Cardiac septum (tissue), 1 donor: ENCODE measurements at regions not wholly inside any gene's neighbourhood (a gene's known extent, or its start where the extent isn't known, plus 50 kb on each side); places are given as distances from the start of the nearest gene placed in this dataset.
"Not testable (repeated sequence)": the region's sequence is repeated elsewhere in the genome, so short reads cannot be mapped to it uniquely, and the experiment has no call there.

Source experiments
- DNase-seq: peaks from one replicate; pipeline ENCODE4 v3.0.0-alpha.2; 2020; ENCODE audit warnings: low spot score
- intact Hi-C: fragments of 100-400 bp; cut with DNase I; formaldehyde crosslinking; loops from one replicate; pipeline ENCODE4 v1.14.0; 2022
- donor health status: DM: no; HTN: no; CAD: no.

DNA sequence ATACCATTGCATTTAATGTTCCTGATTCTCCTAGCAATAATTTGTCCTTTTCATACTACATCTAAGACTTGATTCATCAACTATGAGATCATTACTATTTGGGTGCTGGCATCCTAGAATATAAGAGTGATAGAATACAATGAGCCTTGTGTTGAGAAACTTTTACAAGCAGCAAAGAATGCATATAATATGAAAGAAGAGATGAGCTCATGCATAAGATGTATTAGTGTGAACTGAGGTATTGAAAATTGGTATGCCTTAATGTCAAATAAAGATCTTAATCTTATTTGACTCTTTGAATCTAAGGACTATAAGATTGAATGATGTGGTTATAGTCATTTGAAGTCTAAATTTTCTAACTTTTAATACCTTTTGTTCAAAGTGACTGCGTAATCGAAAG, 220.0 kb upstream of the ARHGEF26 start:
- no peak for DNase-seq
- intact Hi-C loops, result no loop called here

DNA sequence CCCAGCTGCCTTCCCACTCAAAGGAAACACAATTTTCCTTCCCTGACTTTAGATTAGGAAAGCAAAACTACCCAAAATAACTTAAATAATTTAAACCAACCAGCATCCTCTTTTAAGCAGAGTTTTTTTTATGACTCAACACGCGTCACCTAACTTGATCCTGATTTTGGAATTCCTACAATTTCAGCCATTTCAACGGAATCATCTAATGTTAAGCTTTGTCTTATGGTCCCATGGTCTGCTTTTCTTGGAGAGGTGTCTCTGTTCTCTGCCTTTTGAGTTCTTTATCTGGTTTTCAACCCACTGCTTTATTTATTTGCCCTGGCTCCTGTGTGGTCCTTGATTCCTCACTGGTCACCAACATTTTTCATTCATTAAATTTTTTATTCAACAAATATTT, 219.2 kb upstream of the ARHGEF26 start:
- DNase-seq, result no peak
- intact Hi-C loops, result no loop called here

DNA sequence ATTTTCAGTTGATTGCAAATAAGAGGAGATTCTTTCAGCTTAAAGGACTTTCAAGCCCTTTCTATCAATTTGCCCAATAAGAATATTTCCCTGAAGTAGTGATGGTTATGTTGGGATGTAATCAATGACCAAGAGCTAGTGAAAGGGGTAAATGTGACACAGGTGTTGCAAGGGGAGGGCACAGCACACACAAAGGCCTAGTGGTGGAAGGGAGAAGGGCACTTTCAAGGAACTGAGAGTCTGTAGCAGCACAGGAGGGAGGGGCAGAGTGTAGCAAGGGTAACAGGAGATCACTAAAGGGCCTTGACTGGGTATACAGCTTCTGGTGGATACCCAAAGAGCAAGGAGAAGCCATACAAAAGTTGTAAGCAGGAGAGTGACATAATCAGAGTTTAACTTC, 217.8 kb upstream of the ARHGEF26 start:
- no peak for DNase-seq
- intact Hi-C loops, result no loop called here

DNA sequence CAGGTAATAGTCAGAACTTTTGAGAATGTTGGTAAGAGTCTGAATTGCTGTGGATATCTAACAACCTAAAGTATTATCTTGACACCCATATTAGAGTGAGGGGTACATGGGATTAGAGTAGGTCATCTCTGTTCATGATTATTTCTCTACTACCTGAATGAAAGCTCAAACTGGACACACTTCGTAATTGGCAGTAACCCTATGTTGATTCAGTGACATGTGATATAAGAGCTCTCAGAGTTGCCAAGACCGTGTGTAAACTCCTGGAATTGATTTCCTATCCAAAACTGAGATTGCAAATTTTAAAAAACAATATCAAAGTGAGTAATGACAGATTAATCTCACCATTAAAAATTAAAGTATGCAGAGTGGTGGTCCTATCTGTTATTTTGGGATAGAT, 214.8 kb upstream of the ARHGEF26 start:
- no peak for DNase-seq
- intact Hi-C loops, result no loop called here

DNA sequence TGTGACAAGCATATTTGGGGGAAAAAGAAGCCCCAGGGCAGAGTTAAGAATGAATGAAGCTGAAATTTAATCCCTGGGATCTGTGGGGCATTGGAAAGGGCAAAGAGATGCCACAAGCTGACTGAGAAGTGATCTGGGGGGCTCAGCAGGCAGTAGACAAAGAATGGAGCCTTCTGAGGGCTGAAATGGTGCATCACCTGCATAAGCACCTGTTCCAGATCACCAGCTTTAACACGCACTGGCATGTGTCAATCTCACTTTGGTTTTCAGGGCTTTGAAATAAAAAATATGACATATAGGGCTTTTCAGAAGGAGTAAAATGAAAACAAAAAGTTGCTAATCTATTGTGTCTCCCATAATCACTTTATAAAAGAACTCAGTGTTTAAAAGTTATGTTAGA, 210.8 kb upstream of the ARHGEF26 start:
- intact Hi-C loops, result no loop called here
- DNase-seq, result no peak

DNA sequence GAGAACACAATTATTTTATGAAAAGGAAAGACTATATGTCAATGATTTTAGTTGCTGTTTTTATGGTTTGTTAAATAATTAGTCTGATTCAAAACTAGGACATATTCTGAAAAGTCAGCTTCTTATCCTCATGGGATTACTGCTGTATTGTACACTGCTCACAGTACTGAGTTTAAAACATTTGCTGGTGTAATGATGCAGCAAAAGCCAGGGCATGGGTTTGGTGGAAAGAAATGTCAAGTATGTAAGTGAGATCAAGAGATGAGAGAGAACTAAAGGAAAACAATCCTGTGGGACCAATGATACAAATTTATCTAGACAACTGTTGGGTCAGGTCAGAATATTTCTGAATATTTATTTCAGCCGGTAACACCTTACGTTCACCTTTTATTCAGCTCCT, 210.1 kb upstream of the ARHGEF26 start:
- intact Hi-C loops, result no loop called here
- DNase-seq, result no peak

DNA sequence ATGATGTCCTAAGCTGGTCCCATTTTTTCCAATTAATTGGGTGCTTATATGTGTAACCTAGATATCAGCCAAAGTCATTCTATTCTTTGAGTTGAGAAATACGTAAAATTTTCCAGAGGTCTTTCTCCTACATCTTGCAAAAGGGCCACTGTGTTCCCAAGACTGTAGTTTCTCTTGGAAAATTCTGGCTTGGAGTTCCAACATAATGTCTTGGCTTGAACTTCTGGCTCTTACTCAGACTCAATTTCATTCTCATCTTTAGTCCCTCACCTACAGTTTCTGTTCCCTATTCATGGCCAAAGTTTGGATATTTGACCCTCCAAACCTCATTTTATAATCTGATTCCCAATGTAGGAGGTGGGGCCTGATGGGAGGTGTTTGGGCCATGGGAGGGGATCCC, 201.4 kb upstream of the ARHGEF26 start:
- intact Hi-C loops, result no loop called here
- DNase-seq, result no peak

DNA sequence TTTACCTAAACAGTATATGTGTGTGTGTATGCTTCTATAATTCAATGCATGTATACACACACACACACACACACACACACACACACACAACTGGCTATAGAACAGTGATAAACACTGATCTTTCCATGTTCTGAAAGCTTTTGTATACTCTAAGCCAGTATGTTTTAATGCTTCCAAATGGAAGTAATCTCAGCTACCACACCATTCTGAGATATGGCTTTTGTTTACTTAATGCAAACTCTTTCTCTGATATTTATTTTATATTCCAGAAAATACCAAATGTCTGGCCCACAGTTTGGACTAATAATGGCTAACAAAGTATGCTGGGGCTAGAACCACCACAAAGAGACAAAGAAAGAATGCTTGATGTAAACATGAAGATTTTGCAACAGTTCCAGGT, 199.4 kb upstream of the ARHGEF26 start:
- no peak for DNase-seq
- intact Hi-C loops, result no loop called here

DNA sequence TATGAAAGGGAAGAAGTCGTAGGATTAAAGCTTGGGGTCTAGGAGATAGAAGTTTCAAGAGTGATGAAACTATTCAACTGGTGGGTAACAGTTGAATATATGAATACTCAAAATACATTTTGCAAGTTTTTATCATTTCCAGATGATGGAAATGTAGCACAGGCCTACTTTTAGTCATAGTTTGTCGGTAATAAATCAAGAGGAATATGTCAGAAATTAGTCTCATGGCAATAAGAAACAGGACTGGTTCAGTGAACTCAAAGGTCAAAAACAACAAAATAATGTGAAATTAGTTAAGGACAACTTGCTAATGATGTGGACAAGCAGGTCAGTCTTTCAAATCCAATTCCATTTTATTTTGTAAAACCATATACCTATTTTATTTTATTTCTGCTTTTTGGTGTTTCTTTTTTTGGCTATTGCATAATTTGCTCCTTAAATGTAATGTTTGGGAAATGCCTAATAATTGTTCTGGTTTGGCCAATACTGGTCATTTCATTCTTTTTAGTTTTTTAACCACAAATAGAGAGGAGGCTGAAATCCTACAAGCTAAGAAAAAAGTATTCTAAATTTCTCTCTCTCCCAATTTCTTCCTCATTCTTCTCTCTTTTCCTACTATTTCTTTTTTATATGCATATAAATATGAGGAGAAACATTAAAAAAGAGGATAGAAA, 195.2 kb upstream of the ARHGEF26 start:
- DNase-seq, result no peak
- intact Hi-C loops, result no loop called here

DNA sequence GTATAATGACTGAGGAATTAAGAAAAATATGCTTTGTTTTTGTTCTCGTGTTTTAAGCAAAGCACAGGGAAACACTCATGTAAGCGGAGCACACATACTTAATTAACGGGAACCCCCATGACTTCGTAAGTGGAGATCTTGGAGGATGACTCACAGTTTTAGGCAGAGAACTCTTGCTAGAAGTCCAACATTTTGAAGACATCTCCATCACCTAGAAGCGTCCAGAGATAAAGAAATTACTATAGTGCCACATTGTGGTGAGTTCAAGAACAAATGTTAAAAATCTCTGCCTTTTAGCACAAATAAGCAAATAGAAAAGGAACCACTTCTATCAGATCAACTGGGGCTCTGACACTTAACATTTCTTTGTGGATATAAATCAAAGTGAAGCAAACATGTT, 194.1 kb upstream of the ARHGEF26 start:
- no peak for DNase-seq
- intact Hi-C loops, result no loop called here

DNA sequence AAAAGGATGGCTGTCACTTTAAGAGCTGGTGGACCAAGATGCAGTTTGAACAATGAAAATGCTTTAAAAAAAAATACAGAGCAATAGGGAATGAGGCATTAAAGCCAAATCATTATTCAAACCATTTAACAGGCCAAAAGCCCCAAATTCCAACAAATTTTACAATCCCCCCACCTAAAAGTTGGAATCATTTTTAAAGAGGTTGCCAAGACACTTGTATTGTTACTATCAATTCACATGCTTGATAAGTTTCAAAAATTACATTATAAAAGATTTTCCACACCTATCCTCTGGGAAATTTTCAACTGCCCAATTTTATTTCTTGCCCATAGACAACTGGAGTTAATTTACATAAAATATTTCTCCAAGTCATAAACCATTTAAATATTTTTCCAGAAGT, 192.3 kb upstream of the ARHGEF26 start:
- intact Hi-C loops, result no loop called here
- no peak for DNase-seq

DNA sequence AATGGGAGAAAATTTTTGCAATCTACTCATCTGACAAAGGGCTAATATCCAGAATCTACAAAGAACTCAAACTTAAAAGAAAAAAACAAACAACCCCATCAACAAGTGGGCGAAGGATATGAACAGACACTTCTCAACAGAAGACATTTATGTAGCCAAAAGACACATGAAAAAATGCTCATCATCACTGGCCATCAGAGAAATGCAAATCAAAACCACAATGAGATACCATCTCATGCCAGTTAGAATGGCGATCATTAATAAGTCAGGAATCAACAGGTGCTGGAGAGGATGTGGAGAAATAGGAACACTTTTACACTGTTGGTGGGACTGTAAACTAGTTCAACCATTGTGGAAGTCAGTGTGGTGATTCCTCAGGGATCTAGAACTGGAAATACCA, 187.7 kb upstream of the ARHGEF26 start:
- DNase-seq, intact Hi-C loops: not testable (repeated sequence)

DNA sequence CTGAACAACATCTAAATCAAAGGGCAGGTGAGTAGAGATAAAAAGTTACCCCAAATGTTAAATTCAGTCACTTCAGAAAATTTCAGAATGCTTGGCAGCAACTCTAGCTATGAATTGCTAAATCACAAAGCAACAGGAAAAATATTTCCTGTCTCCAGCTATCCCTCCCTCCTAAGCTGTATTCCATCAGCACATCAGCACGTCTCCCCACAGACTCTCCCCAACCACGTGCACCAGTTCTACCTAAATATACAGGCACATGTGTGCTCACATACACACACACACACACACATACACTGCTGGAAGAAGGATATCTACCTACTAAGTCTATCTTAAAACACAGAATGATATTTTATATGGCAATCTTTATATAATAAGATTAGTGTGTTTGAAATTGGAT, 177.1 kb upstream of the ARHGEF26 start:
- no peak for DNase-seq
- intact Hi-C loops, result no loop called here

DNA sequence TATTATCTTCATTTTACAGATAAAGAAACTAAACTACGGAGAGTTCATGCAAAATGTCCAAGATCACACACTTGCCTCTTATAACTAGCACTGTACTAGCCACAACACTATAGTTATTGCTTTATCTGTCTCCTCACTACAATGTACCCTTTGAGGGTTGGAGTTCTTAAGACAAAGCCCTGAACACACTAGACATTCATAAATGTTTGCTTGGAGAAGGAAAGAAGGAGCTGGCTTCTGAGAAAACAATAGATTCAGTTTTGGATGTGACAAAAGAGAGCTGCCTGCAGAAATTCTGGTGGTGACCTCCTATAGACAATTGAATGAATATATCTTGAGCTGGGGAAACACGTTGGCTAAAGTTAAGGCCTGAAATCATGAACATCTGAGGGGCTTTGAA, 169.9 kb upstream of the ARHGEF26 start:
- intact Hi-C loops, result no loop called here
- DNase-seq, result no peak

DNA sequence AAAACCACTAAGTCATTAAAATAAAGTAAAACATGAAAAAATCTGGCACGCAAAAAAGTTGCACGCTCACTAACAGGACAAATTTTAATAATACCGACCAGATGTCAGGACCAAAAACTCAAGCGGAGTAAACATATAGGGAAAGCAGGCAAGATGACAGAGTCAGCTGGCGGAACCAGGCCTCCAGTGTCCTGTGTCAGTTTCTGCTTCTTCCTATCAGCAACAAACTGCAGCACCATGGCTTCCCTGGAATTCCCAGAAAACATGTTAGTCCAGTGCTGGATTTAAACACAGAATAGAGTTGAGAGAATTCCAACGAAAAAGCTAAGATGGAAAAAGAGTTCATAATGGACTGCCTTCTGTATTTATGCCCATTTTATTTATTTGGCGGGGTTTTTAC, 169.1 kb upstream of the ARHGEF26 start:
- intact Hi-C loops, result no loop called here
- DNase-seq, result no peak

DNA sequence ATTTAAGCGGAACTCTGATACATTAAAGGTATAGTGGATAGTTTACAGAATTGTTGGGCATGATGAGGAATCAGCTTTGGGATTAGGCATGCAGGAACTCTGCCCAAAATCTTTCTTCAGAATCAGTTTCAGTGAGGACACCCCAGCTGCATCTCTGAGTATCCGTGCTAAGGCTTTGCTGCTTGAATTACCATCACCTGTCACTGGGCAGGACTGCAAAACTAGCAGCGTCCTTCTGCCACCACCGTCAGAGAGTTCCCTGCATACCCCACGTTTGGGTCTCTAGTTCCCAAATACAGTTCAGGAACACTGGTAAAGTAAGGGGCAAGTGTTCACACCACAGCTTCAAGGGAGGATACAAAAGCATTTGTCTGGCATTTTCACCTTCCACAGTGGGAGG, 164.6 kb upstream of the ARHGEF26 start:
- intact Hi-C loops, result no loop called here
- DNase-seq, result no peak

DNA sequence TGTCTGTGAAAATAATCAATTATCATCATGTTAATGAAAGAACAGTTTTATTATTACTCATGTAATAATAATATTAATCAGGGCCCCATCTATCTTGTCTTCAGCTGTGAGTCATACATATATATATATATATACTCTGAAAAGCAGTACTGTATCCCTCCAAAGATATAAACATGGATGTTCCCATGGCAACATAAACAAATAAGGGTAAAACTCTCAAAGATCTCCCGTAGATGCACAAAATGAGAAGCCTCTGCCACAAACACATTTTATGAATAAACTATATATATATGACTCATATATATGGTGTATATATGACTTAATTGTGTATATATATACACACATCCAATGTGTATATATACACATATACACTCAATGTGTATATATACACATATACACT, 163.8 kb upstream of the ARHGEF26 start:
- no peak for DNase-seq
- intact Hi-C loops, result no loop called here

DNA sequence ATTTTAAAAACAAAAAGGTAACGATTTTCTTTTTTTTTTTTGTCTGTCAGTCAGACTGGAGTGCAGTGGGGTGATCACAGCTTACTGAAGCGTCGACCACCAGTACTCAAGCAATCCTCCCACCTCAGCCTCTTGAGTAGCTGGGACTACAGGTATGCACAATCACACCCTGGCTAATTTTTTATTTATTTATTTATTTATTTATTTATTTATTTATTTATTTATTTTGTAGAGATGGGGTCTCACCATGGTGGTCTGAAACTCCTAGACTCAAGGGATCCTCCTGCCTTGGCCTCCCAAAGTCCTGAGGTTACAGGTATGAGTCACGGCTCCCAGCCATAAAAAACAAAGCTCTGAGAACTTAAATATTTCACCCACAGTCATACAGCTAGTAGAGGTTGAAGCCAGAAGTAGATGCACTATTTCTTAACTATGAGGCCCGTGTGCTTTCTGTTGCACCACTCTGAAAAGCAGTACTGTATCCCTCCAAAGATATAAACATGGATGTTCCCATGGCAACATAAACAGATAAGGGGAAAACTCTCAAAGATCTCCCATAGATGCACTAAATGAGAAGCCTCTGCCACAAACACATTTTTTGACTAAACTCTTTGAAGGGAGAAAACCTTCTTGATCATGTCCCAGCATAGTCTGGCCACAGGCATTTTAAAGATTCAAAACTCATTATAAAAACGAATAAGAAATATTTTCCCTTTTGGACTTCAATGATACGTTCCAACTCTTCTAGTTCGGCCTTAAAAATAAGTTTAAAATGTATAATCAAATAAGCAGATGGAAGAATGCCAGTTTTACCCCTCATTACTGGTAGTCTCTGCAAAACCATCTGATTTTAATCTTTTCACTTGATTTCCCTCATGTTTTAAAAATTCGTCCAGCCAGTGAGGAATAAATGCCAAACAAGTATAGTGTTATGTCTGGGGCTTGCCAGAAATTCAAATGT, 162.3 kb upstream of the ARHGEF26 start:
- intact Hi-C loops, result no loop called here
- no peak for DNase-seq

DNA sequence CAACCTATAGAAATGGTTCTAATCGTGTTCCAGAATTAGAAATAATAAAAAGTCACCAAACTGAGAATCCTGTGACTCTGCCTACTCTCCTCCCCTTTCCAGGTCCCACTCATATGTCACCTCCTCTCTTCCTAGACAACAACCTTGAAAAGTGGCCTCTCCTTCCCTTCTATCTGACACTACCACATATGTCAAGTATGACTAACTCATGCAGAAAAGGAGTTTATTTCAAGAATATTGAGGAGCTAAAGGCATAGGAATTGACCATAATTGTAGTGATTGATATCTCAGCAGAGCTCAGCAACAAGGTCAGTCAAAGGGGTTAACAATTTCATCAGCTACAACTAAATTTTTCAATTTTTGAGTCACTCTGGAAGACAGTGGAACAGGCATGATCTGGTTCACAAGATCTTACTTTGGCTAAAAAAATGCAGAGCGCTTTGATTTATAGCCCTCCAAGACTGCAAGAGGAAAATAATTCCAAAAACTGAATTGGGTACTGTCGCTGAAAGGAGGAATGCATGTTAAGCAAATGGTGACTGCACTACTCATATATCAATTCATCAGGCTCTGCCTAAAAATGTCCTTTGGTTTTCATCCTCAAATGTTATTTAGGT, 160.6 kb upstream of the ARHGEF26 start:
- intact Hi-C loops, result no loop called here
- no peak for DNase-seq

DNA sequence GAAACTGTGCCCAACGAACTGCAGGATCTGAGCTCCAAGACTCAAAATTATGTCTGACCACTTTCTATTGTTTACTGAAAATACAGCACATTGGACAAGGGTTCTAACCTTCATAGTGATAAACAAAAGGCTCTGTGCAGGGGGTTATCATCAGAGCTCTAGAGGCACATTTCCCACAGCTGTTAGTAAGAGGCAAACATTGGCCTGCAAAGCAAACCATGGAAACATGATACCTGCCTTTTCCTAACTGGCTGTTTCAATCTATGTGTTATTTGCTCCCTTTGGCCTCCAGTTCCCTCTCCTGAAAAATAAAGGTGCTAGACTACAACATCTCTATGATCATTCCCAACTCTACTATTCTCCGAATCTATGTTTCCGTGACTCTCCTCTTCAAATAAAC, 159.7 kb upstream of the ARHGEF26 start:
- intact Hi-C loops, result no loop called here

DNA sequence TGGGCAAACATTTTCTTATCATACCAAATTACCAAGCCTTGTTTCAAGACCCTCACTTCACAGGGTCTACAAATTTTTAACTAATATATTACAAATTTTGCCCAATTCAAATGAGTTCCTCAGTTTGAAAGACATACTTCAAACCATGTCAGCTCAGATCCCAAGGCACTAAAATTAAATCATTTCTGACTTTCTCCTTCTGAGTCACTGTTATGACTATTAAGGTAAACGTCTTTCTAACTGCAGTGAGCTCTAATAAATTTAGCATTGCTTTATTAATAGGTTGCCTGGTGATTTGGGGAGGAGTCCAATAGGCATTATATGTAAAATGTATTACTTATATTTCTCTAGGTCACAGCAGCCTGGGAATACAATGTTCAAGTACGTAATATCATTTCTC, 158.2 kb upstream of the ARHGEF26 start:
- DNase-seq, result no peak
- intact Hi-C loops, result no loop called here

More for the DNA sequence above, 159.7 kb upstream of the ARHGEF26 start:
- no peak for DNase-seq
